Psoas muscle (tissue), 7 donors: ENCODE measurements at regions not wholly inside any gene's neighbourhood (a gene's known extent, or its start where the extent isn't known, plus 50 kb on each side); places are given as distances from the start of the nearest gene placed in this dataset.

Source experiments
- ATAC-seq, 4 donors: fragments of 200-7000 bp; cut with Tn5 transposase; one replicate each; pipeline ENCODE4 v1.9.1; 2020; ENCODE audit warnings: moderate library complexity in 3 of 4, mild to moderate bottlenecking in 2 of 4
- DNase-seq, 2 donors: peaks; one replicate each; pipeline ENCODE4 v3.0.0-alpha.2; 2020
- H3K27ac ChIP-seq: fragments of 200-600 bp; one replicate; pipeline ENCODE4 v1.8.0; 2022
- H3K27me3 ChIP-seq, 3 donors: fragments of 200-600 bp in 1 of 3; one replicate each; pipeline versions ENCODE4 v1.6.1 to v1.8.0; 2013 to 2022; ENCODE audit warnings: low read length in 2 of 3, mild to moderate bottlenecking in 2 of 3, moderate library complexity in 1 of 3; ENCODE audit not compliant: insufficient read depth in 3 of 3
- H3K36me3 ChIP-seq, 2 donors: fragments of 200-600 bp in 1 of 2; one replicate each; pipeline versions ENCODE4 v1.6.1 to v1.8.0; 2013 to 2022; ENCODE audit warnings: low read depth in 1 of 2, mild to moderate bottlenecking in 1 of 2, moderate library complexity in 1 of 2; ENCODE audit not compliant: insufficient read depth in 1 of 2
- H3K4me1 ChIP-seq: fragments of 200-600 bp; one replicate; pipeline ENCODE4 v1.8.0; 2022
- H3K4me3 ChIP-seq: fragments of 200-600 bp; one replicate; pipeline ENCODE4 v1.8.0; 2022; ENCODE audit warnings: mild to moderate bottlenecking
- H3K9me3 ChIP-seq: fragments of 200-600 bp; one replicate; pipeline ENCODE4 v1.8.0; 2022
- CTCF ChIP-seq: fragments of 200-600 bp; IDR thresholded peaks from one replicate; pipeline ENCODE4 v1.8.0; 2022; ENCODE audit warnings: antibody characterized with exemption
- WGBS, 3 donors: extraction: QIAGEN DNeasy Blood & Tissue Kit; methylation state at CpG; one replicate each; pipeline versions ENCODE4 v1.1.6 to v1.1.7; 2013; 5-methylcytosine and 5-hydroxymethylcytosine counted together
- intact Hi-C, 2 donors: fragments of 100-400 bp; cut with DNase I; formaldehyde crosslinking; loops; one replicate each; pipeline versions ENCODE4 v1.11.0 to v1.14.2; 2022
- donor health status: healthy with polysubstance abuse.
- donor health status: DM: no; HTN: no; CAD: no; lungs with moderate emphysema.
- donor health status: Bipolar disorder and iron deficiency.
- donor health status: healthy.
- donor health status: DM: yes; HTN: yes; CAD: no.
- donor health status: DM: no; HTN: no; CAD: no.
- donor health status: DM: yes; HTN: yes; CAD: no.

- intact Hi-C loops: loop anchor here (10.0 kb wide), 3 partner anchors 154 to 344 kb away; partner anchors contain the start of gene GSE1 (in 1 of the 2)
- WGBS, 3 donors: 90 to 91% (median 91%) methylated on average over 13 of the region's 13 CpGs
Observed at GRCh38 chr16:85270374-85270773, 158.1 kb upstream of the CIBAR2 start.

GRCh38 chr16:85271198-85271597 is 158.9 kb upstream of the CIBAR2 start:
- Histone ChIP-seq H3K27me3 (no peaks in the 10 kb centered on the region), H3K36me3 (no peaks in the 10 kb centered on the region), H3K4me1 (no peaks in the 10 kb centered on the region), H3K27ac (no peak overlapping the region), H3K9me3 (no peaks in the 10 kb centered on the region), H3K4me3 (no peak overlapping the region)
- TF ChIP-seq CTCF: no peak
- 81 to 95% (median 92%) methylated on average over 7 of the region's 7 CpGs for WGBS, 3 donors
- DNase-seq (no peak), ATAC-seq (no peak)
- intact Hi-C loops: loop anchor here (10.0 kb wide), 3 partner anchors 154 to 344 kb away; partner anchors contain the start of gene GSE1 (in 1 of the 2)

More at GRCh38 chr16:85270374-85270773, 158.1 kb upstream of the CIBAR2 start:
- H3K27me3 ChIP-seq: no peaks in the 10 kb centered on the region
- H3K36me3 ChIP-seq: no peaks in the 10 kb centered on the region
- ATAC-seq (no peak), DNase-seq (no peak)
- TF ChIP-seq CTCF: no peak
- no peak overlapping the region for H3K4me3 ChIP-seq
- no peaks in the 10 kb centered on the region for H3K4me1 ChIP-seq
- H3K9me3 ChIP-seq: no peaks in the 10 kb centered on the region
- no peak overlapping the region for H3K27ac ChIP-seq

GRCh38 chr16:85273293-85273692 is 161.0 kb upstream of the CIBAR2 start:
- TF ChIP-seq CTCF: no peak
- no peak overlapping the region for H3K27ac ChIP-seq
- intact Hi-C loops: loop anchor here (10.0 kb wide), 3 partner anchors 152 to 342 kb away; partner anchors contain the start of gene GSE1 (in 1 of the 2)
- H3K4me3 ChIP-seq: no peak overlapping the region
- H3K4me1 ChIP-seq: peaks cover 3% of the 10 kb centered on the region
- H3K36me3 ChIP-seq: no peaks in the 10 kb centered on the region
- WGBS, 3 donors: 92 to 98% (median 97%) methylated on average over 7 of the region's 7 CpGs
- H3K9me3 ChIP-seq: no peaks in the 10 kb centered on the region
- ATAC-seq: no peak
- no peaks in the 10 kb centered on the region for H3K27me3 ChIP-seq
- DNase-seq: no peak

GRCh38 chr16:85274501-85274900 is 162.2 kb upstream of the CIBAR2 start:
- no peaks in the 10 kb centered on the region for H3K9me3 ChIP-seq
- DNase-seq: no peak
- intact Hi-C loops: loop anchor here (10.0 kb wide), 3 partner anchors 150 to 340 kb away; partner anchors contain the start of gene GSE1 (in 1 of the 2)
- no peak for TF ChIP-seq CTCF
- no peaks in the 10 kb centered on the region for H3K36me3 ChIP-seq
- no peak overlapping the region for H3K27ac ChIP-seq
- no peak overlapping the region for H3K4me3 ChIP-seq
- ATAC-seq: no peak
- peaks cover 14% of the 10 kb centered on the region for H3K4me1 ChIP-seq
- no peaks in the 10 kb centered on the region for H3K27me3 ChIP-seq
- 83 to 84% (median 84%) methylated on average over 7 of the region's 7 CpGs for WGBS, 3 donors

GRCh38 chr16:85274924-85275323 is 162.7 kb upstream of the CIBAR2 start:
- H3K9me3 ChIP-seq: no peaks in the 10 kb centered on the region
- no peak overlapping the region for H3K27ac ChIP-seq
- DNase-seq (no peak), ATAC-seq (no peak)
- H3K27me3 ChIP-seq: no peaks in the 10 kb centered on the region
- no peak overlapping the region for H3K4me3 ChIP-seq
- intact Hi-C loops: loop anchor here (10.0 kb wide), 3 partner anchors 150 to 340 kb away; partner anchors contain the start of gene GSE1 (in 1 of the 2)
- TF ChIP-seq CTCF: no peak
- 77 to 93% (median 78%) methylated on average over 8 of the region's 8 CpGs for WGBS, 3 donors
- H3K36me3 ChIP-seq: no peaks in the 10 kb centered on the region
- peaks cover 18% of the 10 kb centered on the region for H3K4me1 ChIP-seq
